CD4-positive, alpha-beta memory T cell (primary cell): ENCODE measurements at regions not wholly inside any gene's neighbourhood (a gene's known extent, or its start where the extent isn't known, plus 50 kb on each side); places are given as distances from the start of the nearest gene placed in this dataset.

Source experiments
- CTCF ChIA-PET: fragments of 350-600 bp; sonication (Branson Sonifier 250); formaldehyde crosslinking; loops from one replicate; lab custom pipeline; 2021; ENCODE audit warnings: inconsistent platforms; ENCODE audit not compliant: partially characterized antibody; lab: Charles Lee
- POLR2A ChIA-PET: fragments of 350-600 bp; sonication (Branson Sonifier 250); formaldehyde crosslinking; loops from one replicate; lab custom pipeline; 2021; ENCODE audit not compliant: partially characterized antibody; lab: Charles Lee
- DNase-seq, 5 donors: peaks; one replicate each; pipeline versions ENCODE4 v3.0.0 to v3.0.0-alpha.2; 2020 to 2022; ENCODE audit warnings: mixed read lengths in 1 of 5
- H3K27ac ChIP-seq: one replicate; pipeline ENCODE4 v1.7.0; 2013; ENCODE audit warnings: low read depth, low read length
- H3K27me3 ChIP-seq: 2 replicates; pipeline ENCODE4 v1.7.0; 2013; ENCODE audit warnings: mild to moderate bottlenecking, low read length, moderate library complexity; ENCODE audit not compliant: insufficient read depth
- H3K36me3 ChIP-seq: 2 replicates; pipeline ENCODE4 v1.7.0; 2013; ENCODE audit warnings: mild to moderate bottlenecking, low read length, moderate library complexity; ENCODE audit not compliant: insufficient read depth
- H3K4me1 ChIP-seq: 2 replicates; pipeline ENCODE4 v1.7.0; 2013; ENCODE audit warnings: mild to moderate bottlenecking, low read length, moderate library complexity; ENCODE audit not compliant: insufficient read depth
- H3K4me3 ChIP-seq, 2 donors: one replicate each; pipeline ENCODE4 v1.7.0; 2013; ENCODE audit warnings: low read length in 2 of 2, mild to moderate bottlenecking in 1 of 2
- H3K9me3 ChIP-seq, 2 donors: one replicate each; pipeline ENCODE4 v1.7.0; 2013; ENCODE audit warnings: low read length in 2 of 2, control low read depth in 1 of 2; ENCODE audit not compliant: control insufficient read depth in 1 of 2
- H3K27ac Mint-ChIP-seq, 7 donors: one replicate each; pipeline ENCODE4 v1.8.0; 2020 to 2021; ENCODE audit warnings: mixed read lengths in 7 of 7, mild to moderate bottlenecking in 6 of 7, inconsistent platforms in 3 of 7, moderate library complexity in 3 of 7
- H3K27me3 Mint-ChIP-seq, 2 donors: one replicate each; pipeline ENCODE4 v1.8.0; 2020 to 2021; ENCODE audit warnings: mixed read lengths in 2 of 2
- H3K36me3 Mint-ChIP-seq, 2 donors: one replicate each; pipeline ENCODE4 v1.8.0; 2020 to 2021; ENCODE audit warnings: mixed read lengths in 2 of 2, inconsistent platforms in 1 of 2, mild to moderate bottlenecking in 1 of 2
- H3K4me1 Mint-ChIP-seq, 4 donors: one replicate each; pipeline ENCODE4 v1.8.0; 2020 to 2021; ENCODE audit warnings: mixed read lengths in 4 of 4, mild to moderate bottlenecking in 1 of 4
- H3K4me3 Mint-ChIP-seq, 8 donors: one replicate each; pipeline ENCODE4 v1.8.0; 2020 to 2021; ENCODE audit warnings: mixed read lengths in 8 of 8, mild to moderate bottlenecking in 7 of 8, moderate library complexity in 6 of 8, inconsistent platforms in 3 of 8
- H3K9me3 Mint-ChIP-seq, 8 donors: one replicate each; pipeline ENCODE4 v1.8.0; 2020 to 2021; ENCODE audit warnings: mixed read lengths in 8 of 8, mild to moderate bottlenecking in 5 of 8, inconsistent platforms in 3 of 8, moderate library complexity in 1 of 8
- intact Hi-C: fragments of 100-400 bp; cut with micrococcal nuclease; formaldehyde crosslinking; loops from one replicate; pipeline ENCODE4 v1.15.1; 2023

GRCh38 chr15:72966641-72967040 is 85.6 kb upstream of the NEO1 start:
- intact Hi-C loops, result no loop called here
- ChIA-PET POLR2A (no interaction called here), CTCF (no interaction called here)
- Mint-ChIP-seq H3K27me3 (peaks cover 3 to 21% of the 10 kb centered on the region in 2 donors), H3K4me1 (peaks cover 5 to 24% (median 20%) of the 10 kb centered on the region in 4 donors), H3K36me3 (no peaks in the 10 kb centered on the region), H3K4me3 (no peak overlapping the region), H3K9me3 (peaks cover 0 to 20% (median 10%) of the 10 kb centered on the region in 8 donors), H3K27ac (no peak overlapping the region)
- H3K27me3 ChIP-seq, result no peaks in the 10 kb centered on the region
- no peak overlapping the region for H3K27ac ChIP-seq
- no peaks in the 10 kb centered on the region for H3K36me3 ChIP-seq
- no peaks in the 10 kb centered on the region for H3K9me3 ChIP-seq
- no peak overlapping the region for H3K4me3 ChIP-seq
- no peak for DNase-seq
- peaks cover 8% of the 10 kb centered on the region for H3K4me1 ChIP-seq

GRCh38 chr15:72965671-72966070 is 86.6 kb upstream of the NEO1 start:
- Histone ChIP-seq H3K9me3 (no peaks in the 10 kb centered on the region), H3K27ac (no peak overlapping the region), H3K36me3 (no peaks in the 10 kb centered on the region), H3K4me1 (peaks cover 14% of the 10 kb centered on the region), H3K4me3 (no peak overlapping the region), H3K27me3 (no peaks in the 10 kb centered on the region)
- Mint-ChIP-seq H3K4me3 (no peak overlapping the region), H3K27me3 (peaks cover 0 to 16% of the 10 kb centered on the region in 2 donors), H3K27ac (peak overlapping the region in 1 of 7 donors; percentile 19), H3K4me1 (peaks cover 3 to 24% (median 17%) of the 10 kb centered on the region in 4 donors), H3K9me3 (peaks cover 0 to 20% (median 10%) of the 10 kb centered on the region in 8 donors), H3K36me3 (no peaks in the 10 kb centered on the region)
- ChIA-PET POLR2A (no interaction called here), CTCF (interaction anchor here (1.4 kb wide), 1 partner anchor 11 kb away, joined by 3 read pairs; no protein-coding TSS in a partner anchor)
- DNase-seq, result no peak
- intact Hi-C loops, result no loop called here

GRCh38 chr15:72964542-72964941 is 87.7 kb upstream of the NEO1 start:
- Mint-ChIP-seq H3K4me3 (peak overlapping the region in 3 of 8 donors; percentile 5 to 23 (median 22)), H3K36me3 (no peaks in the 10 kb centered on the region), H3K9me3 (peaks cover 0 to 20% (median 10%) of the 10 kb centered on the region in 8 donors), H3K27me3 (peaks cover 0 to 13% of the 10 kb centered on the region in 2 donors), H3K4me1 (peaks cover 3 to 24% (median 17%) of the 10 kb centered on the region in 4 donors), H3K27ac (peak overlapping the region; percentile 17 to 72 (median 52))
- Histone ChIP-seq H3K4me3 (no peak overlapping the region), H3K36me3 (no peaks in the 10 kb centered on the region), H3K27me3 (no peaks in the 10 kb centered on the region), H3K27ac (no peak overlapping the region), H3K9me3 (no peaks in the 10 kb centered on the region), H3K4me1 (peaks cover 14% of the 10 kb centered on the region)
- peak in 3 of 5 donors; percentile 17 to 37 (median 29) for DNase-seq
- ChIA-PET POLR2A (no interaction called here), CTCF (interaction anchor here (1.4 kb wide), 1 partner anchor 10 kb away, joined by 3 read pairs; no protein-coding TSS in a partner anchor)
- intact Hi-C loops, result no loop called here

- no peaks in the 10 kb centered on the region for H3K36me3 ChIP-seq
- Mint-ChIP-seq H3K27me3 (peaks cover 0 to 13% of the 10 kb centered on the region in 2 donors), H3K4me1 (peaks cover 3 to 24% (median 17%) of the 10 kb centered on the region in 4 donors), H3K36me3 (no peaks in the 10 kb centered on the region), H3K9me3 (peaks cover 0 to 20% (median 10%) of the 10 kb centered on the region in 8 donors), H3K27ac (peak overlapping the region in 6 of 7 donors; percentile 17 to 72 (median 50)), H3K4me3 (peak overlapping the region in 2 of 8 donors; percentile 11 to 23)
- no peak overlapping the region for H3K4me3 ChIP-seq
- intact Hi-C loops, result no loop called here
- H3K4me1 ChIP-seq, result peaks cover 14% of the 10 kb centered on the region
- H3K9me3 ChIP-seq, result no peaks in the 10 kb centered on the region
- H3K27ac ChIP-seq, result no peak overlapping the region
- H3K27me3 ChIP-seq, result no peaks in the 10 kb centered on the region
- ChIA-PET POLR2A (no interaction called here), CTCF (no interaction called here)
- no peak for DNase-seq
Observed at GRCh38 chr15:72964135-72964534, 88.1 kb upstream of the NEO1 start.

- H3K4me1 ChIP-seq, result peaks cover 14% of the 10 kb centered on the region
- intact Hi-C loops, result no loop called here
- Mint-ChIP-seq H3K27ac (peak overlapping the region in 4 of 7 donors; percentile 6 to 58 (median 46)), H3K36me3 (no peaks in the 10 kb centered on the region), H3K4me3 (peak overlapping the region in 3 of 8 donors; percentile 12 to 43 (median 25)), H3K27me3 (peaks cover 0 to 13% of the 10 kb centered on the region in 2 donors), H3K9me3 (peaks cover 0 to 20% (median 10%) of the 10 kb centered on the region in 8 donors), H3K4me1 (peaks cover 2 to 24% (median 16%) of the 10 kb centered on the region in 4 donors)
- DNase-seq, result no peak
- no peaks in the 10 kb centered on the region for H3K9me3 ChIP-seq
- ChIA-PET CTCF (no interaction called here), POLR2A (no interaction called here)
- no peaks in the 10 kb centered on the region for H3K27me3 ChIP-seq
- H3K36me3 ChIP-seq, result no peaks in the 10 kb centered on the region
- H3K27ac ChIP-seq, result no peak overlapping the region
- no peak overlapping the region for H3K4me3 ChIP-seq
Observed at GRCh38 chr15:72962054-72962702, 90.1 kb upstream of the NEO1 start.

GRCh38 chr15:72961346-72961745 is 90.9 kb upstream of the NEO1 start:
- Histone ChIP-seq H3K4me1 (peaks cover 14% of the 10 kb centered on the region), H3K27ac (no peak overlapping the region), H3K9me3 (no peaks in the 10 kb centered on the region), H3K4me3 (no peak overlapping the region), H3K27me3 (no peaks in the 10 kb centered on the region), H3K36me3 (no peaks in the 10 kb centered on the region)
- ChIA-PET CTCF (no interaction called here), POLR2A (no interaction called here)
- Mint-ChIP-seq H3K4me3 (no peak overlapping the region), H3K36me3 (no peaks in the 10 kb centered on the region), H3K9me3 (peaks cover 0 to 20% (median 10%) of the 10 kb centered on the region in 8 donors), H3K27ac (peak overlapping the region in 2 of 7 donors; percentile 6 to 70), H3K4me1 (peaks cover 2 to 24% (median 16%) of the 10 kb centered on the region in 4 donors), H3K27me3 (peaks cover 0 to 13% of the 10 kb centered on the region in 2 donors)
- DNase-seq, result no peak
- intact Hi-C loops, result no loop called here

GRCh38 chr15:72958634-72959033 is 93.6 kb upstream of the NEO1 start:
- H3K27me3 Mint-ChIP-seq, result peaks cover 0 to 5% of the 10 kb centered on the region in 2 donors
- no peak overlapping the region for H3K4me3 Mint-ChIP-seq
- POLR2A ChIA-PET, result no interaction called here
- Histone ChIP-seq H3K36me3 (no peaks in the 10 kb centered on the region), H3K4me1 (peaks cover 14% of the 10 kb centered on the region), H3K4me3 (no peak overlapping the region), H3K27me3 (no peaks in the 10 kb centered on the region), H3K9me3 (no peaks in the 10 kb centered on the region), H3K27ac (no peak overlapping the region)
- CTCF ChIA-PET, result no interaction called here
- H3K4me1 Mint-ChIP-seq, result peaks cover 0 to 12% (median 7%) of the 10 kb centered on the region in 4 donors
- H3K27ac Mint-ChIP-seq, result no peak overlapping the region
- intact Hi-C loops, result no loop called here
- peaks cover 0 to 14% (median 8%) of the 10 kb centered on the region in 8 donors for H3K9me3 Mint-ChIP-seq
- no peak for DNase-seq
- H3K36me3 Mint-ChIP-seq, result no peaks in the 10 kb centered on the region
